Endothelial cell of umbilical vein (primary cell): ENCODE measurements at regions not wholly inside any gene's neighbourhood (a gene's known extent, or its start where the extent isn't known, plus 50 kb on each side); places are given as distances from the start of the nearest gene placed in this dataset.

Experiments used
- CTCF ChIP-seq, 2 donors: IDR thresholded peaks; 1 replicate in 1 of 2; 2 replicates in 1 of 2; pipeline ENCODE4 v1.5.1; 2011; ENCODE audit warnings: low read length in 2 of 2, mild to moderate bottlenecking in 2 of 2, moderate library complexity in 2 of 2, control low read depth in 1 of 2, inconsistent platforms in 1 of 2, low read depth in 1 of 2; ENCODE audit not compliant: insufficient read depth in 1 of 2; ENCODE audit errors: extremely low read depth in 1 of 2
- EZH2 ChIP-seq: IDR thresholded peaks from 2 replicates; pipeline ENCODE4 v1.6.1; 2012; ENCODE audit warnings: borderline replicate concordance, low read depth, mild to moderate bottlenecking, moderate library complexity, low read length, inconsistent platforms; ENCODE audit not compliant: severe bottlenecking
- JUN ChIP-seq: IDR thresholded peaks from 2 replicates; pipeline ENCODE4 v1.6.1; 2011; ENCODE audit warnings: borderline replicate concordance, low read depth; ENCODE audit not compliant: insufficient read length, insufficient read depth
- MYC ChIP-seq: IDR thresholded peaks from one replicate; pipeline ENCODE4 v1.6.1; 2011; ENCODE audit warnings: mild to moderate bottlenecking, low read depth, low read length
- POLR2A ChIP-seq: IDR thresholded peaks from 2 replicates; pipeline ENCODE4 v1.6.1; 2012; ENCODE audit warnings: low read depth, mild to moderate bottlenecking, control low read depth, low read length
- POLR2AphosphoS5 ChIP-seq: IDR thresholded peaks from 2 replicates; pipeline ENCODE4 v1.6.1; 2012; ENCODE audit warnings: low read depth, mild to moderate bottlenecking, control low read depth, low read length, moderate library complexity; ENCODE audit not compliant: insufficient read depth
- TF ChIP-seq, protein P1 (sequence below): IDR thresholded peaks from 2 replicates; pipeline ENCODE4 v1.6.1; 2011; ENCODE audit not compliant: insufficient read depth, insufficient read length

DNA sequence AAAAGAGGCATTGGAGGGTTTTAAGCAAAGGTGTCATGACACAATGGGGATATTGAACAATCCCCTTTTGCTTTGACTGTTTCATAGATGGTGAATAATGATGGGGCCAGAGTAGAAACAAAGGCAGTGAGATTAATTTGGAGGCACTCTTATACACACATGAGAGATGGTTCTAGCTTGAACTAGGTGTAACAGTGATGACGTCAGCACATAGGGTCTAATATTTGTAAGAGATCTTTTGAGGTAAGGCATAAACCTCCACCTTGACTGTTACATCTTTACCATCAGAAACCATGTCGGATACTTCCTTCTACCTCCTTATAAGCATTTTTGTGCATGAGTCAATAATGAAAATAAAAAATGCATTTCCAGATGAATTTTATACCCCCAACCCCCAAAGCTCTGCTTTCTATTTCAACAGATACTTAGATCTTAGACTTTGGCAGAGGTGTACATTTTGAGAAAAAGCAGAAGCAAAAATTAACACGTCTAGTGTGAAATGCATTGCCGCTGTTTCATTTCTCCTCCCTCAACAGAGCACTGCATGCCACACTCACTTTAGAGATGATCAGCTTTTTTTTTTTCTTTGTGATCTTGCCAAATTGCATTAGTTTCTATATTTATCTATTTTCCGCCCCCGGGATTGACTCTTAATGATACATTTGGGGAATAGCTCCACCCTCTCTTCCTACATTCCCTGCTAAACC lies 87.2 kb downstream of the HS3ST1 start:
- TF ChIP-seq CTCF (IDR thresholded peaks at IDR 0.05; ENCODE audit: extremely low read depth in 1 of 2, insufficient read depth in 1 of 2, low read depth in 1 of 2, low read length in 2 of 2) (no peak), EZH2 (no peak), POLR2AphosphoS5 (no peak), POLR2A (no peak), JUN (no peak), MYC (no peak)
- TF ChIP-seq, protein P1, sequence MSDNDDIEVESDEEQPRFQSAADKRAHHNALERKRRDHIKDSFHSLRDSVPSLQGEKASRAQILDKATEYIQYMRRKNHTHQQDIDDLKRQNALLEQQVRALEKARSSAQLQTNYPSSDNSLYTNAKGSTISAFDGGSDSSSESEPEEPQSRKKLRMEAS = no peak
